OCI-LY1 (cell line): ENCODE measurements at regions not wholly inside any gene's neighbourhood (a gene's known extent, or its start where the extent isn't known, plus 50 kb on each side); places are given as distances from the start of the nearest gene placed in this dataset.

Source experiments
- EZH2 ChIP-seq: fragments of 200-600 bp; sonication (generic), shearing (Covaris generic); IDR thresholded peaks from 2 replicates; pipeline ENCODE4 v1.8.0; 2017; ENCODE audit warnings: borderline replicate concordance, mixed run types, mild to moderate bottlenecking, antibody characterized with exemption, low read length, moderate library complexity, mixed read lengths
- TF ChIP-seq, protein P1 (sequence below): fragments of 200-600 bp; sonication (generic), shearing (Covaris generic); IDR thresholded peaks from 2 replicates; pipeline ENCODE4 v1.5.1; 2017; ENCODE audit warnings: mild to moderate bottlenecking, antibody characterized with exemption, low read length, moderate library complexity, mixed read lengths

DNA sequence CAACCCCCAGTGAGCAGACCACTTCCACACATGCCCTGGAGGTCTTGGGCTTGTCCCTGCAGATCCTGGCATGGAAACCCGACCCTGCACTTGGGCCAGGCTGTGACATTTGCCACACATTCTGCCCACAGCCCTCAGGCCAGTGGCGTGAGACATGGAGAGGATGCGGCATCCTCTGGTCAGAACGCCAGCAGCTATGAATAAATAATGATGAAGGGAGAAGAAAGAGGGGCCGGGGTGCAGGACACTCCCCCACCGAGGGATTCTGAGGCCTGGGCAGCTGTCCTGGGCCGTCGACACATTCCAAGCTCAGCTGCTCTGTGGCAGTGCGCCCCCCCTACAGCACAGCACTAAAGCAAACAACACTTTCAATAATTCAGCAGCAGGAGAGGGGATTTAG, 148.8 kb downstream of the ENGASE start:
- TF ChIP-seq, protein P1, sequence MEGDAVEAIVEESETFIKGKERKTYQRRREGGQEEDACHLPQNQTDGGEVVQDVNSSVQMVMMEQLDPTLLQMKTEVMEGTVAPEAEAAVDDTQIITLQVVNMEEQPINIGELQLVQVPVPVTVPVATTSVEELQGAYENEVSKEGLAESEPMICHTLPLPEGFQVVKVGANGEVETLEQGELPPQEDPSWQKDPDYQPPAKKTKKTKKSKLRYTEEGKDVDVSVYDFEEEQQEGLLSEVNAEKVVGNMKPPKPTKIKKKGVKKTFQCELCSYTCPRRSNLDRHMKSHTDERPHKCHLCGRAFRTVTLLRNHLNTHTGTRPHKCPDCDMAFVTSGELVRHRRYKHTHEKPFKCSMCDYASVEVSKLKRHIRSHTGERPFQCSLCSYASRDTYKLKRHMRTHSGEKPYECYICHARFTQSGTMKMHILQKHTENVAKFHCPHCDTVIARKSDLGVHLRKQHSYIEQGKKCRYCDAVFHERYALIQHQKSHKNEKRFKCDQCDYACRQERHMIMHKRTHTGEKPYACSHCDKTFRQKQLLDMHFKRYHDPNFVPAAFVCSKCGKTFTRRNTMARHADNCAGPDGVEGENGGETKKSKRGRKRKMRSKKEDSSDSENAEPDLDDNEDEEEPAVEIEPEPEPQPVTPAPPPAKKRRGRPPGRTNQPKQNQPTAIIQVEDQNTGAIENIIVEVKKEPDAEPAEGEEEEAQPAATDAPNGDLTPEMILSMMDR = no peak
- no peak for TF ChIP-seq EZH2
